ENCODE measurements at regions not wholly inside any gene's neighbourhood (a gene's known extent, or its start where the extent isn't known, plus 50 kb on each side); places are given as distances from the start of the nearest gene placed in this dataset.
A peak's percentile ranks its signal among the peaks of the same experiment; 100 is the strongest.

- H3K4me1 ChIP-seq = 0 out of 20 replicates have a peak, but pooled peaks cover 0 to 3% (median 0%) of the 10 kb centered on the region in 10 experiments
- no peak overlapping the region for H3K9ac ChIP-seq
- TF ChIP-seq Cebpa-rat (IDR thresholded peaks at IDR 0.05) = no peak
- no peak overlapping the region for H3K4me3 ChIP-seq
- no peaks in the 10 kb centered on the region for H3K36me3 ChIP-seq
- no peak overlapping the region for H3K27ac ChIP-seq
- H3K4me2 ChIP-seq = no peak overlapping the region
- H3K9me3 ChIP-seq (replicated peaks in 1 of 11) = peaks cover 0 to 16% (median 7%) of the 10 kb centered on the region in 11 experiments; a peak in 9 of 22 replicates
- no peaks in the 10 kb centered on the region for H3K27me3 ChIP-seq
- no peaks in the 10 kb centered on the region for H4K20me1 ChIP-seq
These were observed 191.7 kb downstream of the LY86 start for GRCh38 chr6:6780231-6780630.

- Histone ChIP-seq H4K20me1 (no peaks in the 10 kb centered on the region), H3K9me3 (replicated peaks in 1 of 11) (peaks cover 0 to 10% (median 6%) of the 10 kb centered on the region in 11 experiments; a peak in 9 of 22 replicates), H3K4me3 (no peak overlapping the region), H3K27ac (no peak overlapping the region), H3K27me3 (no peaks in the 10 kb centered on the region), H3K4me2 (no peak overlapping the region), H3K4me1 (0 out of 20 replicates have a peak, but pooled peaks cover 0 to 3% (median 0%) of the 10 kb centered on the region in 10 experiments), H3K9ac (no peak overlapping the region), H3K36me3 (no peaks in the 10 kb centered on the region)
- TF ChIP-seq Cebpa-rat (IDR thresholded peaks at IDR 0.05) = no peak
These were observed 192.8 kb downstream of the LY86 start for GRCh38 chr6:6781172-6781872.

GRCh38 chr6:6781873-6782227 lies 193.3 kb downstream of the LY86 start:
- Histone ChIP-seq H3K4me1 (0 out of 20 replicates have a peak, but pooled peaks cover 0 to 3% (median 0%) of the 10 kb centered on the region in 10 experiments), H3K9ac (no peak overlapping the region), H3K4me3 (no peak overlapping the region), H4K20me1 (no peaks in the 10 kb centered on the region), H3K36me3 (no peaks in the 10 kb centered on the region), H3K9me3 (replicated peaks in 1 of 11) (peaks cover 0 to 4% (median under 1%) of the 10 kb centered on the region in 11 experiments; a peak in 7 of 22 replicates), H3K27ac (no peak overlapping the region), H3K27me3 (no peaks in the 10 kb centered on the region), H3K4me2 (no peak overlapping the region)
- no peak for TF ChIP-seq Cebpa-rat (IDR thresholded peaks at IDR 0.05)

GRCh38 chr6:6783721-6784120 lies 195.2 kb downstream of the LY86 start:
- Histone ChIP-seq H3K36me3 (no peaks in the 10 kb centered on the region), H4K20me1 (no peaks in the 10 kb centered on the region), H3K9me3 (replicated peaks in 1 of 11) (no peaks in the 10 kb centered on the region), H3K4me3 (no peak overlapping the region), H3K27me3 (no peaks in the 10 kb centered on the region), H3K27ac (no peak overlapping the region), H3K4me2 (no peak overlapping the region), H3K9ac (no peak overlapping the region), H3K4me1 (peaks cover 0 to 3% (median 0%) of the 10 kb centered on the region in 10 experiments; a peak in 1 of 20 replicates)
- TF ChIP-seq Cebpa-rat (IDR thresholded peaks at IDR 0.05) = no peak

- Histone ChIP-seq H3K27me3 (no peaks in the 10 kb centered on the region), H4K20me1 (no peaks in the 10 kb centered on the region), H3K4me3 (no peak overlapping the region), H3K4me2 (no peak overlapping the region), H3K4me1 (peaks cover 2 to 11% (median 5%) of the 10 kb centered on the region in 10 experiments; a peak in 16 of 20 replicates), H3K9ac (no peak overlapping the region), H3K36me3 (no peaks in the 10 kb centered on the region), H3K9me3 (replicated peaks in 1 of 11) (no peaks in the 10 kb centered on the region), H3K27ac (no peak overlapping the region)
- no peak for TF ChIP-seq Cebpa-rat (IDR thresholded peaks at IDR 0.05)
These were observed 196.1 kb downstream of the LY86 start for GRCh38 chr6:6784514-6785162.

GRCh38 chr6:6785163-6785521 lies 196.6 kb downstream of the LY86 start:
- H3K4me3 ChIP-seq = no peak overlapping the region
- H3K4me2 ChIP-seq = no peak overlapping the region
- H4K20me1 ChIP-seq = no peaks in the 10 kb centered on the region
- H3K36me3 ChIP-seq = no peaks in the 10 kb centered on the region
- H3K9me3 ChIP-seq (replicated peaks in 1 of 11) = no peaks in the 10 kb centered on the region
- no peak overlapping the region for H3K27ac ChIP-seq
- H3K9ac ChIP-seq = no peak overlapping the region
- H3K4me1 ChIP-seq = peaks cover 7 to 16% (median 10%) of the 10 kb centered on the region in 10 experiments
- TF ChIP-seq Cebpa-rat (IDR thresholded peaks at IDR 0.05) = no peak
- no peaks in the 10 kb centered on the region for H3K27me3 ChIP-seq

GRCh38 chr6:6788394-6789032 lies 200.0 kb downstream of the LY86 start:
- 0 out of 22 replicates have a peak overlapping the region, but pooled peaks of 1 of the 11 experiments have one; percentile 69 for H3K4me2 ChIP-seq
- no peaks in the 10 kb centered on the region for H4K20me1 ChIP-seq
- no peak for TF ChIP-seq Cebpa-rat (IDR thresholded peaks at IDR 0.05)
- H3K9ac ChIP-seq = no peak overlapping the region
- no peaks in the 10 kb centered on the region for H3K36me3 ChIP-seq
- no peaks in the 10 kb centered on the region for H3K9me3 ChIP-seq (replicated peaks in 1 of 11)
- no peaks in the 10 kb centered on the region for H3K27me3 ChIP-seq
- peaks cover 24 to 42% (median 35%) of the 10 kb centered on the region in 10 experiments for H3K4me1 ChIP-seq
- no peak overlapping the region for H3K27ac ChIP-seq
- no peak overlapping the region for H3K4me3 ChIP-seq

GRCh38 chr6:6790393-6790792 lies 201.9 kb downstream of the LY86 start:
- peaks cover 38 to 61% (median 52%) of the 10 kb centered on the region in 10 experiments for H3K4me1 ChIP-seq
- peak overlapping the region; percentile 38 to 75 (median 58) for H3K4me2 ChIP-seq
- TF ChIP-seq Cebpa-rat (IDR thresholded peaks at IDR 0.05) = no peak
- H3K9ac ChIP-seq = no peak overlapping the region
- no peaks in the 10 kb centered on the region for H3K27me3 ChIP-seq
- H3K36me3 ChIP-seq = no peaks in the 10 kb centered on the region
- no peak overlapping the region for H3K27ac ChIP-seq
- no peaks in the 10 kb centered on the region for H4K20me1 ChIP-seq
- no peak overlapping the region for H3K4me3 ChIP-seq
- H3K9me3 ChIP-seq (replicated peaks in 1 of 11) = no peaks in the 10 kb centered on the region

GRCh38 chr6:6790891-6791290 lies 202.4 kb downstream of the LY86 start:
- Histone ChIP-seq H3K4me3 (no peak overlapping the region), H3K27me3 (no peaks in the 10 kb centered on the region), H4K20me1 (no peaks in the 10 kb centered on the region), H3K9ac (no peak overlapping the region), H3K36me3 (no peaks in the 10 kb centered on the region), H3K9me3 (replicated peaks in 1 of 11) (no peaks in the 10 kb centered on the region), H3K4me1 (peaks cover 38 to 66% (median 55%) of the 10 kb centered on the region in 10 experiments), H3K4me2 (peak overlapping the region in 10 of 11 experiments; percentile 38 to 75 (median 59); a peak in 17 of 22 replicates), H3K27ac (no peak overlapping the region)
- no peak for TF ChIP-seq Cebpa-rat (IDR thresholded peaks at IDR 0.05)
